ENCODE measurements at regions not wholly inside any gene's neighbourhood (a gene's known extent, or its start where the extent isn't known, plus 50 kb on each side); places are given as distances from the start of the nearest gene placed in this dataset.
A peak's percentile ranks its signal among the peaks of the same experiment; 100 is the strongest.

GRCh38 chr16:54577651-54578128 lies 291.1 kb upstream of the IRX3 start:
- DNase-seq (ENCODE audit: low read depth) = no peak

- no peak for DNase-seq (ENCODE audit: low read depth)
These were observed 290.2 kb upstream of the IRX3 start for GRCh38 chr16:54576785-54577184.

- DNase-seq (ENCODE audit: low read depth) = no peak
These were observed 282.6 kb upstream of the IRX3 start for GRCh38 chr16:54568906-54569807.

GRCh38 chr16:54564841-54565240 lies 278.3 kb upstream of the IRX3 start:
- DNase-seq (ENCODE audit: low read depth) = no peak

GRCh38 chr16:54554581-54554980 lies 268.0 kb upstream of the IRX3 start:
- DNase-seq (ENCODE audit: low read depth) = no peak

- no peak for DNase-seq (ENCODE audit: low read depth)
These were observed 261.7 kb upstream of the IRX3 start for GRCh38 chr16:54548281-54548680.

GRCh38 chr16:54547052-54547451 lies 260.5 kb upstream of the IRX3 start:
- no peak for DNase-seq (ENCODE audit: low read depth)

- no peak for DNase-seq (ENCODE audit: low read depth)
These were observed 259.9 kb upstream of the IRX3 start for GRCh38 chr16:54546521-54546920.

GRCh38 chr16:54545854-54546511 lies 259.4 kb upstream of the IRX3 start:
- no peak for DNase-seq (ENCODE audit: low read depth)

GRCh38 chr16:54544553-54545180 lies 258.1 kb upstream of the IRX3 start:
- no peak for DNase-seq (ENCODE audit: low read depth)

- DNase-seq (ENCODE audit: low read depth) = no peak
These were observed 256.4 kb upstream of the IRX3 start for GRCh38 chr16:54542805-54543505.

- DNase-seq (ENCODE audit: low read depth) = no peak
These were observed 254.1 kb upstream of the IRX3 start for GRCh38 chr16:54540525-54541180.

GRCh38 chr16:54538276-54538675 lies 251.7 kb upstream of the IRX3 start:
- peak; percentile 5 for DNase-seq (ENCODE audit: low read depth)

GRCh38 chr16:54533856-54534490 lies 247.4 kb upstream of the IRX3 start:
- no peak for DNase-seq (ENCODE audit: low read depth)

GRCh38 chr16:54526916-54527315 lies 240.3 kb upstream of the IRX3 start:
- peak; percentile 54 for DNase-seq (ENCODE audit: low read depth)

GRCh38 chr16:54526087-54526486 lies 239.5 kb upstream of the IRX3 start:
- no peak for DNase-seq (ENCODE audit: low read depth)

- DNase-seq (ENCODE audit: low read depth) = no peak
These were observed 238.5 kb upstream of the IRX3 start for GRCh38 chr16:54525104-54525503.

- DNase-seq (ENCODE audit: low read depth) = no peak
These were observed 236.0 kb upstream of the IRX3 start for GRCh38 chr16:54522584-54522983.

GRCh38 chr16:54521327-54521726 lies 234.7 kb upstream of the IRX3 start:
- DNase-seq (ENCODE audit: low read depth) = no peak

- no peak for DNase-seq (ENCODE audit: low read depth)
These were observed 232.6 kb upstream of the IRX3 start for GRCh38 chr16:54519161-54519695.

GRCh38 chr16:54517181-54517580 lies 230.6 kb upstream of the IRX3 start:
- DNase-seq (ENCODE audit: low read depth) = no peak
